ENCODE measurements at regions not wholly inside any gene's neighbourhood (a gene's known extent, or its start where the extent isn't known, plus 50 kb on each side); places are given as distances from the start of the nearest gene placed in this dataset.

GRCh38 chr12:116360579-116361413, 83.3 kb upstream of the MED13L start:
- no peak for TF ChIP-seq CTCF (IDR thresholded peaks at IDR 0.05; ENCODE audit: low read depth, low read length)
- no peak overlapping the region for H3K4me3 ChIP-seq (ENCODE audit: low read depth, low read length)
- DNase-seq (ENCODE audit: low read depth, low spot score), result no peak
- in situ Hi-C loops (cut with HindIII; ENCODE audit: low sequenced_read_pairs), result no loop called here

GRCh38 chr12:116361414-116362223, 84.1 kb upstream of the MED13L start:
- no peak overlapping the region for H3K4me3 ChIP-seq (ENCODE audit: low read depth, low read length)
- DNase-seq (ENCODE audit: low read depth, low spot score), result no peak
- TF ChIP-seq CTCF (IDR thresholded peaks at IDR 0.05; ENCODE audit: low read depth, low read length), result no peak
- in situ Hi-C loops (cut with HindIII; ENCODE audit: low sequenced_read_pairs), result no loop called here

- H3K4me3 ChIP-seq (ENCODE audit: low read depth, low read length), result no peak overlapping the region
- no peak for TF ChIP-seq CTCF (IDR thresholded peaks at IDR 0.05; ENCODE audit: low read depth, low read length)
- no peak for DNase-seq (ENCODE audit: low read depth, low spot score)
- in situ Hi-C loops (cut with HindIII; ENCODE audit: low sequenced_read_pairs), result no loop called here
Observed at GRCh38 chr12:116365114-116365513, 87.6 kb upstream of the MED13L start.

GRCh38 chr12:116365606-116366455, 88.3 kb upstream of the MED13L start:
- DNase-seq (ENCODE audit: low read depth, low spot score), result no peak
- H3K4me3 ChIP-seq (ENCODE audit: low read depth, low read length), result no peak overlapping the region
- in situ Hi-C loops (cut with HindIII; ENCODE audit: low sequenced_read_pairs), result no loop called here
- TF ChIP-seq CTCF (IDR thresholded peaks at IDR 0.05; ENCODE audit: low read depth, low read length), result no peak

GRCh38 chr12:116366456-116366776, 88.9 kb upstream of the MED13L start:
- in situ Hi-C loops (cut with HindIII; ENCODE audit: low sequenced_read_pairs), result no loop called here
- H3K4me3 ChIP-seq (ENCODE audit: low read depth, low read length), result no peak overlapping the region
- no peak for TF ChIP-seq CTCF (IDR thresholded peaks at IDR 0.05; ENCODE audit: low read depth, low read length)
- DNase-seq (ENCODE audit: low read depth, low spot score), result no peak

- no peak for DNase-seq (ENCODE audit: low read depth, low spot score)
- TF ChIP-seq CTCF (IDR thresholded peaks at IDR 0.05; ENCODE audit: low read depth, low read length), result no peak
- in situ Hi-C loops (cut with HindIII; ENCODE audit: low sequenced_read_pairs), result no loop called here
- H3K4me3 ChIP-seq (ENCODE audit: low read depth, low read length), result no peak overlapping the region
Observed at GRCh38 chr12:116366824-116367223, 89.3 kb upstream of the MED13L start.

All from astrocyte of the spinal cord (primary cell).